NCI-H748 treated with DMSO at 0.1 percent for 48 hours (cell line): ENCODE measurements at regions not wholly inside any gene's neighbourhood (a gene's known extent, or its start where the extent isn't known, plus 50 kb on each side); places are given as distances from the start of the nearest gene placed in this dataset.
"Not testable (repeated sequence)": the region's sequence is repeated elsewhere in the genome, so short reads cannot be mapped to it uniquely, and the experiment has no call there.

Source experiments
- DNase-seq: peaks from one replicate; lab custom pipeline; 2025; lab: John Stamatoyannopoulos, UW

DNA sequence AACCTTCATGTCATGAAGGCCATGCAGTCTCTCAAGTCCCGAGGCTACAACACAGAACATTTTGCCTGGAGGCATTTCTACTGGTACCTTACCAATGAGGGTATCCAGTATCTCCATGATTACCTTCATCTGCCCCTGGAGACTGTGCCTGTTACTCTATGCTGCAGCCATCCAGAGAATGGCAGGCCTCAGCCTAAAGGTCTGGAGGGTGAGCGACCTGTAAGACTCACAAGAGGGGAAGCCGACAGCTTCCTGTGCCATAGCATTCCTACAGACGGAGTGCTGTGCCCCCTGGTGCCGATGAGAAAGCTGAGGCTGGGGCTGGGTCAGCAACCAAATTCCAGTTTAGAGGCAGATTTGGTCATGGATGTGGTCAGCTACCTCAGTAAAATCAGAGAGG is 51.3 kb upstream of the CADPS start:
- DNase-seq, result no peak

DNA sequence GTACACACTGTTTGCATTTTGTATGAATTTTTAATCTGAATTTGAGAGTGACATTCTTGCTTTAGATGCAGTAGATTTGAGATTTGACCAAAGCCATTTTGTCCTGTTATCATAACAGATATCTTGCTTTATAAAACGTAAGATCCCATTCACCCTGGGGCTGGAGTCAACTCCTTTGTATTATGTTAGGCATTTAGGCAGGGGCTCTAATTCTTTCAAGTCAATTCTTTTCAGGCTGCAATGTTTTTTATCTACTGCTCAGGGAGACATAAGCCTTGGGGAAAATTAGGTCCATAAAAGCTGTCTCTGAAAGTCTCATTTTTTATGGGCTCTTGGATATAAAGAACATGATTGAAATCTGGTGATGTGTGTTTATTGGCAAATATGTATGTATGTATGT is 53.0 kb upstream of the CADPS start:
- DNase-seq, result no peak

DNA sequence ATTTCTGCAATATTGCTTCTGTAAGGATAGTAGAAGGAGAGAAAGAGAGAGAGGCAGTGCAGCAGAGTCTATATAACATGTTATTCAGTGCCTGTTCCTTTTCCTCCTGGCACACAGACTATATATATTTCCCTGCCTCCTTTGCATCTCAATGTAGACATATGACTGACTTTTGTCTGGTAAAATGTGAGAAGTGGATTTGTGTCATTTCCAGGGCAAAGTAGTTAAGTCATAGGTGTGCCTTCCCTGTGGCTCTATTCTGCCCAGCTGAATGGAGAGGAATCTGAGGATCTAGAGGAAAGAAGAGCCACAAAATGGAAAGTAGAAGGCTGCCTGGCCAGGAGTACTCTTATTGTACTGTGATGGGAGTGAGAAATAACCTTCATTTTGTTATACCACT is 54.6 kb upstream of the CADPS start:
- no peak for DNase-seq

DNA sequence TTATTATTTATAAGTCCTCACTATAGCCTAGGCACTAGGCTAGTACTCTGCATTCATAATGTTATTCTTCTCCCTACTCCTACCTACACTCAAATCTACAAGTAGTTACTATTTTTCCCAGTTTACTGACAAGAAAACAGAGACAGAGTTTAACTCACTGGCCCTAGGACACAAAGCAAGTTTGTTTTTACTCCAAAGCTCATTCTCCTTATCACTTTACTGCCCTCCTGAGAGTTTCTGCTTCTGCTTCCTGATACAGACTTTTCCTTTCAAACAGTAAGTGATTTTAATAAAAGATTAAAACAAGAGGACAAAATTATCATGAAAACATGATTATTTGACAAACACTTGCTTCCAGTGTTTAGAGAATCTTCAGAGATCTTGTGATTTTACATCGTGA is 60.6 kb upstream of the CADPS start:
- DNase-seq, result no peak

DNA sequence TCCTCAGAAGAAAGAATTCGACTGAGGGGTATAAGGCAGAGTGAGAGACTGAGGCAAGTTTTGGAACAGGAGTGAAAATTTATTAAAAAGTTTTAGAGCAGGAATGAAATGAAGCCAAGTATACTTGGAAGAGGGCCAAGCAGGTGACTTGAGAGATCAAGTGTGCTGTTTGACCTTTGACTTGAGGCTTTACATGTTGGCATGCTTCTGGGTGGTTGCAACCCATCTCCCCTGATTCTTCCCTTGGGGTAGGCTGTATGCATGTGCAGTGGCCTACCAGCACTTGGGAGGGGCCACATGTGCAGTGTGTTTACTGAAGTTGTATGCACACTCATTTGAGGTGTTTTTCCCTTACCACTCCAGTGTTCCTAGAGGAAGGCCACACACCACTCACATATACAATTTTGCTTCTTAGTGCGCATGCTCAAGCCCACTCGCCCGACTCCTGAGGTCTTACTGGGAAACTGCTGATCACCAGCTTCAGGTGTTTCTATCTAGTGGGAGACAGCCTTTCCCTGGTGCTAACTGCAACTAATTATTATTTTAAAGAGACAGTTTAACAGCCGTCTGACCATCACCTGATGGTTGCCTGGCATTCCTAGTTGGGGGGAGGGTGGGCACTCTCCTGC is 61.5 kb upstream of the CADPS start:
- DNase-seq, result no peak

DNA sequence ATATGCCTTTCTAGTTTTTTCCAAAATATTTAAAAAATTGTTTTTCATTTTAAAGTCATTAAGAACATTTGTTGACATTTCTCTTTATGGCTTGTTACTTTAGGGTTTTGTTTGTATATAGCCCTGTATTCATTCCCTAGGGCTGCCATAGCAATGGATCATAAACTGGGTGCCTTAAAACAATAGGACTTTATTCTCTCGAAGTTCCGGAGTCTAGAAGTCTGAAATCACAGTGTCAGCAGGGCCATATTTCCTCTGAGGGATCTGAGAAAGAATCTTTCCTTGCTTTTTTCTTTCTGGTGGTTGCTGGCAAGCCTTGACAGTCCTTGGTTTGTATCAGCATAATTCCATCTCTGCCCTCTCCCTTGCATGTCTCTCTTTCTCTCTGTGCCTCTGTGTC is 63.4 kb upstream of the CADPS start:
- no peak for DNase-seq

DNA sequence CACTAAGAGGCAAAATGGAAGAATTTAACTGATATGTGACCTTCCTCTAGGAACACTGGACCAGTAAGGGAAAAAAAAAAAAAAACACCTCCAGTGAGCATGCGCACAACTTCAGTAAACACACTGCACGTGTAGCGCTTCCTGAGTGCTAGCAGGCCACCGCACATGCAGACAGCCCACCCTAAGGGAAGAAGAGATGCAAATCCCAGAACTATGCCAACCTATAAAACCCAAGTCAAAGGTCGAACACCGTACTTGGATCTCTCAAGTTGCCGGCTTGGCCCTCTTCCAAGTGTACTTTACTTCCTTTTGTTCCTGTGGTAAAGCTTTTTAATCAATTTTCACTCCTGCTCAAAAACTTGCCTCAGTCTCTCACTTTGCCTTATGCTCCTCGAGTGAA is 64.5 kb upstream of the CADPS start:
- no peak for DNase-seq

DNA sequence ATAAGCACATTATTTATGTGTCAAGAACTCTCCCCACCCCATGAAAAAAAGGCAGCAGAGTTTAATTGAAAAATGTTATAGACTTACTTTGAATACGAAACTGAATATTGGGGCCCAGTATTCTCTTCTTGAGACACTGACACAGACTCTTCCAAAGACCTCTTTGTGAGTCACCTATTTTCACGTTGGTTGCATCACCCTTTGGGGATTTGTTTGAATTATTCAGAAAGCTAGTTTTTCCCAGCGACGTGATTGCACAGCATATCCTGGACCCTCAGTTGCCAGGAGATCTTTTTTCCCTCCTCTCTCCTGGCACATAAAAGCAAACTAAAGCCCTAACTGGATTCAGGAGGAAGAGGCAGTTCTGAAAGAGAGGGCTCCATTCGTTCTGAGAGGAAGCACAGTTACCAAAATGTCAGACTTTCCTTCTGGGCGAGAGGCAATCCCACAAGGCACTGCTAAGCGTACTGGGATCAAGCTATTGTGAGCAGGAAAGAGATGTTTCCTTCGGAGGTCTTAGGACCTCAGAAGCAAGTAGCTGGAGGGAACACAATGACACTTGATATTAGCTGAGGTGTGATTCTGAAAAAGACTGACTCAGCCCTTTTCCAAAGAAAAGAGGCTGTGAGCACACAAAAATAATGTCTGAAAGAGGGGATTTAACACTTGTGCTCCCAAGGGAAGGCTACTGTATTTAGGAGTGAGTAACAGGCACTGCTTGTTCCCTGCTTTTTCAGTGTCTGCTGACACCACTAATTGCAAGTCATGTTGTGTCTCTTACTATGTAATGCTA is 65.8 kb upstream of the CADPS start:
- no peak for DNase-seq

DNA sequence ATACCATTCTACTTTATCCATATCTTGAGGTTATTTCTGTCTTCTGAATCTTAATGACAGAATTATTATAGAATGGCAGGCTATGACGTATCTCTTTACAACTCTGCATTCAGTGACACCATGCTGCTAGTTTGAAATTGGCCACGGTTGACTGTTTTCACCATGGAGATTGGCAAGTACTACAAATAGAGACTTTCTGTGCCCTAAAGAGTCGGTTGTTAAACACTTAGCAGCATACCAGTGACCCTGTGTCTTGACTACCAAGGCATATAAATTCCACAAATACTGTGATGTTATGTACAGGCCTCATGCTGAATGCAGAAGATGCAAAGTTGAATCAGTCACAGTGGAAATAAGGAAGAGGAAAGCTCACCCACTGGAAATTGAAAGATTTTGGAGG is 67.0 kb upstream of the CADPS start:
- no peak for DNase-seq

DNA sequence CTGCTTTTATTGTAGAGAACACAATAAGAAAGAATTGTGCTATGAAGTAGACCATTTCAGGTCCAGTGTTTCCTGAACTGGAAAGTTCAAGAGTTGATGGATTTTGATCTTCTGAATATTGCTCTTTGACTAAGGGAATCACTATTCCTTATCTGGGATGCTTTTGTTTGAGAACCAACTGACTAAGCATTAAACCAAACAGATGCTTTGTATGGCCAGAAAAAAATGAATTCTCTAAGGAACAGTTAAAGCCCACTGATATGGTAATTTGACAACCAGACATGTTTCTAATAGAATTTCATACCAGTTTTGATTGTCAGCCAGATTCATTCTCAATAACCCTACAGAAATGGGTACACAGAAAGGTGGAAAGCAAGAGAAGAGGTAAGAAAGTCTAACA is 67.5 kb upstream of the CADPS start:
- no peak for DNase-seq

DNA sequence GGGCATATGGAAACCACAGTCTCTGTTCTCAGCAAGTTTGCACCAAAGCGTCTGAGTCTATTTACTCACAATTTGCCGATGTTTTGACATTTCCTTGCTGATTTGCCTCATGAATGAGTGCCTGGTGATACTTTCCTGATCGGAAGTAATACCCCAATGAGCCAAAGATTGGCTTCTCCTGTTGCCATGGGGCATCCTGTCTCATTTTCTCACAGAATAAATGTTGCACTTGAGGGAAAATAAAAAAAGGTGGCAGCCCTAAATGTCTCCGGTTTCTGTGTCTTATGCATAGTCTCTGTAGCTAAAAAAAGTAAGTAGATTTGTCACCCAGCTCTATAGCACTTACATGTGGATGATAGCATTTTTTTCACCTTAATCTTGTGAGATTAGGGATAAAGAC is 73.7 kb upstream of the CADPS start:
- DNase-seq, result no peak

DNA sequence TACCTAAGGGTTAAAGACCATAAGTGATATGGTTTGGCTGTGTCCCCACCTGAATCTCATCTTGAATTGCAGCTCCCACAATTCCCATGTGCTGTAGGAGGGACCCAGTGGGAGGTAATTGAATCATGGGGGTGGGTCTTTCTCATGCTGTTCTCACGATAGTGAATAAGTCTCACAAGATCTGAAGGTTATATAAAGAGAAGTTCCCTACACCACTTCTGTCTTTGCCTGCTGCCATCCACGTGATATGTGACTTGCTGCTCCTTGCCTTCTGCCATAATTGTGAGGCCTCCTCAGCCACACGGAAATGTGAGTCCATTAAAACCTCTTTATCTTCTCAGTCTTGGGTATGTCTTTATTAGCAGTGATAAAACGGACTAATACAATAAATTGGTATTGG is 75.0 kb upstream of the CADPS start:
- no peak for DNase-seq

DNA sequence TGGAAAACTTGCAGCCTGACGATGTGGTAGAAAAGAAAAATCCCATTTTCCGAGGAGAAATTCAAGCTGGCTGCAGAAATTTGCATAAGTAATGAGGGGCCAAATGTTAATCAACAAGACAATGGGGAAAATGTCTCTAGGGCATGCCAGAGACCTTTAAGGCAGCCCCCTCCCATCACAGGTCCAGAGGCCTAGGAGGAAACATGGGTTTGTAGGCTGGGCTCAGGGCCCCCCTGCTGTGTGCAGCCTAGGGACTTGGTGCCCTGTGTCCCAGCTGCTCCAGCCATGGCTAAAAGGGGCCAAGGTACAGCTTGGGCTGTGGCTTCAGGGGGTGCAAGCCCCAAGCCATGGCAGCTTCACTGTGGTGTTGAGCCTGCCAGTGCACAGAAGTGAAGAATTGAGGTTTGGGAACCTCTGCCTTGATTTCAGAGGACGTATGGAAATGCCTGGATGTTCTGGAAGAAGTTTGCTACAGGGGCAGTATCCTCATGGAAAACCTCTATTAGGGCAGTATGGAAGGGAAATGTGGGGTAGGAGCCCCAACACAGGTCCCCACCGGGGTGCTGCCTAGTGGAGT is 75.9 kb upstream of the CADPS start:
- no peak for DNase-seq

DNA sequence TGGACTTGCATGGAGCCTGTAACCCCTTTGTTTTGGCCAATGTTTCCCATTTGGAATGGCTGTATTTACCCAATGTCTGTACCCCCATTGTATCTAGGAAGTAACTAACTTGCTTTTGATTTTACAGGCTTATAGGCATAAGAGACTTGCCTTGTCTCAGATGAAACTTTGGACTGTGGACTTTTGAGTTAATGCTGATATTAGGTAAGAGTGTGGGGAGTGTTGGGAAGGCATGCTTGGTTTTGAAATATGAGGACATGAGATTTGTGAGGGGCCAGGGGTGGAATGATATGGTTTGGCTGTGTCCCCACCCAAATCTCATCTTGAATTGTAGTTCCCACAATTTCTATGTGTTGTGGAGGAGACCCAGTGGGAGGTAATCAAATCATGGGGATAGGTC is 76.7 kb upstream of the CADPS start:
- DNase-seq, result not testable (repeated sequence)

DNA sequence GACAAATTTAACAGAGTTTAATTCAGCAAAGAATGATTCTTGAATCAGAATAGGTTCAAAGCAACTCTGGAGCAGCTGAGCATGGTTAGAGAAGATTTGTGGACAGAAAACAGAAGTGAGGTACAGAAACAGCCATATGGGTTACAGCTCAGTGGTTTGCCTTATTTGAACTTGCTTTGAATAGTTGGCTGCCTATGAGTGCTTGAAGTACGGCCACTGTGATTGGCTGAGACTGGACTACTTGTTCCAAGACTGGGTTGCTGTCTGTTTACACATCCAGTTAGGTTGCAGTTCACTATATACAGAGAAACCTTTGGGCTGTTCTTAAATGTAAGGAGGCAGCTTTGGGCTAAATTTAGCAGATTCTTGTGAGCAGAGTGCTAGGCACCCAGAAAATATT is 79.4 kb upstream of the CADPS start:
- DNase-seq, result no peak

DNA sequence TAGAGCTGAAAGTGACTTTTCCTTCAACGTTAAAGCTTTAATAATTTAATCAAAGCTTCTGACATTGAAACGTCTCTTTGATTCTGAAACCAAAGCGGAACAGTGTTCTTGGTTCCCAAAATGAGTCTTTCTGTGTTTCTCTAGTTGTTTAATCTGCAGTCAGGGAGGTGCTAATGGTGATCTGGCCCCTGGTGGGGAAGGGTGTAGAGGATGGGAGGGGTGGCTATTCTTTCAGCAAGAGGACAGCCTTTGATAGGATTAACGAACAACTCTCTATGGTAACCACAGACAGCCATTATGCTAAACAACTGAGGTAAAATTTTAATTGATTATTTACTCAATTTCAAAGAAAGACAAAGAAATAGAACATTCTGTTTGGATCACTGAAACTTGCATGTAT is 79.9 kb upstream of the CADPS start:
- no peak for DNase-seq

DNA sequence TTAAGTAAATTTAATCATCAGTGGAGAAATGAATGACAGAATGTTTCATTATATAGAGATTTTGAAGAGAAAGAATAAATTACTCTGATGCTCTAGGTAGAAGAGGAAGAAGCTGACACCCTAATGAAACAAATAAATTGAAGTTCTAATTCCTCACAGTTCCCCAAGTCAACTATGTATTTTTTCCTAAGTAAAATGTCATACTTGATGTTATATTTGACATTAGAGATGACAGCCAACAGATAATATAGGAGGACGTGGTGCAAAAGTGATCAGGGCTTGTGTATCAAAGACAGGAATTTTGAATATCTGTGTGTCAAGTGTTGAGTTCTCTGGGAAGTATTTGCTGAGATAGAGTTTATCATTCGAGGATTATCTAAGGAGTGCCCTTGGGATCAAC is 81.2 kb upstream of the CADPS start:
- DNase-seq, result no peak

DNA sequence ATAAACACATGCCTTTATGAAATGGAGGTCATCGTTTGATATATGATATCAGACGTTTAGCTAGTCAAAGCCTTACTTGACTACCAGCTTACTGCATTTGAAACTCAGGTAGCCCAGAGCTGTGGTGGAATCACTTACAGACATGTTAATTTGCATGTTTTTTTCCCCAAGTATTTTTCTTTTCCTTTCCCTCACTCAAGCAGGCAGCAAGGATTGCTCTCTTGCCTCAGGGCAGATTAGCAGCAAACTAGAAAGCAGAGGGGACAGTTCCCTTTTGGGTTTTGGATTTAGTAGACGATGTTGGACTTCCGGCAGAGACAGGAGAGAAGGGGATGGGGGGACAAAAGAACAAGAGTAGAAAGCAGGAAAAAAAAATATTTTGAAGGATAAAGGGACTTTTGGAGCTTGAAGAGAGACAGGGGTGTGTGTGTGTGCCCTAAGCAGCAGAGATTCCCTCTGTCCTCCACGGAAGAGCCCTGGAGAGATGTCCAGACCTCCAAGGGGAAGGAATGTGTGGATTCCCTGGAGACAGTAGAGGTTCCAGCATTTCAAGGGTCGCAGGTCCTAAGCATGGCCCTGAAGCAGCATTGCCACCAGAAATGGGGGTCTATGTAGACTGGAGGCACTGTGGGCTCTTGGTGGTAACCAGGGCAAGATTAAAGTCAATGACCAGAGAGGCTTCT is 86.8 kb upstream of the CADPS start:
- DNase-seq, result no peak

DNA sequence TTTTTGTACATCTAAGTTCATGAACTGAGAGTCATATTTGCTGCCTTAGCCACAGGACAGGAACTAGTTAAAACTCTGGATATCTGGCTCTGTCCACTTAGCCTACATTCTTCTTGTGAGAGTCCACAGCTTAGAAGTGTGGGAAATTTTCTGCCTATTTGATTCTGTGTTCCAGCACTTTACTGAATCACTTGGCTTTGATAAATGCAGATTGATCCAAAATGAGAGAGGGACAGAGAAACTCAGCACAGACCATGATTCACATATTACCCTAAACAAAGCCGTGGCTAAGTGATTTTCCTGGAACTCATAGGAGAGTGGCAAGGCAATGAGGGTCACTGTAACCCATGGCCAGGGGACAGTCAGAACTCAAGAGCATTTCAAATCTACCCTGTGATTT is 87.5 kb upstream of the CADPS start:
- no peak for DNase-seq

DNA sequence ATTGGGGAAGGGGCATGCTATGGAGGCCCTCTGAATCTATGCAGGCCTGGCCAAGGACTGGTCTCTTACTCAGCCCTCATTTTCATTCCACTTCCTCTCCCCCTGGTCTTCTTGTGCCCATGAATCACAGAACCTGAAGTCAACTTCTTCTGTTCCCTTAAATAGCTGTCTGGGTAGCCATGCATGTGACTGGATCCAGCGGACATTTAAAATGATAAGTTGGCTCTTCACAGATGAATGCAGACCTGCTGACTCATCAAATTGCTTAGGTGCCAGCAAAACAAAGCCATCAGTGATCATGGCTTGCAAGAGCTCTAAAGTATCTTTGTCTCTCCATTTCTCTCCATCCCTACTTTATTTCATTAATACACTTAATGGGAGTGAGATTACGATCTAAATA is 90.1 kb upstream of the CADPS start:
- DNase-seq, result no peak

DNA sequence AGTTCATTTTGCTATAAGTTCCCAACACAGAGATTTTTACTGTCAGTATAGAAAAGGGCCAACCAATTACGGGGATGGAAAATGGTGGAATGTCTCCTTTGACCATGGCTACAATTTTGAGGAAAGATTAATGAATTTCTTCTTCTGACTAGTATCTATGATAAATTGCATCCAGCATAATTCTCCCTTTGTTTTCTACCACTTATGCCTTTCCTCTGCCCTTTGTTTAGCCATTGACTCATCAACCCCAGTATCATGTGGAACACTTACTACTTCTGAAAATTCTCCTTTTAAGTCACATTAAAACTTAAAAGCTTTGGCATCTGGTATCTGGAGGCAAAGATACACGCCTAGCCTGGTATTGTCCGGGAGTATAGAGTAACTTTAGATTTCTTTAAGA is 92.9 kb upstream of the CADPS start:
- DNase-seq, result no peak

DNA sequence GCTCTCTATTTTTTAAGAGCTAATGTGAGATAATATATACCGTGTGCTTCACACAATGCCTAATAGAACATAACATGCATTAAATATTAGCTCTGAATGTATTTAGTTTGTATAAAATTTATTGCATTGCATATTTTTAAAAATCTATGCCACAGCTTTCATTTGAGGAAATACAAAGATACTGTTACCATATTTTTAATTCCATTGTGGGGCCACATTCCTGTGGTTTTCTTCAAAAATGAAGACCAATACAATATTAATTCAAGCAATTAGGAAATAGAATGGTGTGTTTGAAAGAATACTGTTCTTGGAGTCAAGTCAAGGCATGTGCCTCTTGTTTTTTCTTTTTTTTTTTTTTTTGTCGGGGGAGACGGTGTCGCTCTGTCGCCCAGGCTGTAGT is 95.4 kb upstream of the CADPS start:
- DNase-seq, result no peak

DNA sequence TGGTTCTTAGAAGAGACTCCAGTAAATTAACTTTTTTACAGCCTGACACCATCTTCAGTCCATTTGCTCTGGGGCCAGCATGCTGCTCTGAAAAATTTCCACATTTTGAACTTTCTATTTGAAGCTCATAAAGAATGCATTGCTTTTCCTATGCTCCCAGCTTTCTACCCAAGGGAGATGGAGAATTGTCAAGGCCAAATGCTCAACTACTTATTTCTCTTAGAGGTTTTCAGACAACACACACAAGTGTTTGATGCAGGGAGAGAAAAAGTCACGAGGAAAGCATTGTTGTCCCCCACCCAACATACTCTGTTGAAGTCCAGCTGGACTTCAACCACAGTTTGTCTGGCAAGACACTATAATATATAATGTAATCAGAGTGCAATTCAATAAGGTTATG is 100.3 kb upstream of the CADPS start:
- no peak for DNase-seq
